ENCODE measurements at regions not wholly inside any gene's neighbourhood (a gene's known extent, or its start where the extent isn't known, plus 50 kb on each side); places are given as distances from the start of the nearest gene placed in this dataset.
"Not testable (repeated sequence)": the region's sequence is repeated elsewhere in the genome, so short reads cannot be mapped to it uniquely, and the experiment has no call there.

GRCh38 chr6:111925296-111925695 is 52.0 kb upstream of the FYN start:
- no peak for DNase-seq (ENCODE audit: low spot score)

GRCh38 chr6:111926731-111927302 is 53.6 kb upstream of the FYN start:
- DNase-seq (ENCODE audit: low spot score), result no peak

GRCh38 chr6:111927321-111927720 is 54.1 kb upstream of the FYN start:
- DNase-seq (ENCODE audit: low spot score), result no peak

- DNase-seq (ENCODE audit: low spot score), result no peak
Measured at GRCh38 chr6:111928139-111928538, 54.9 kb upstream of the FYN start.

GRCh38 chr6:111934611-111935010 is 61.4 kb upstream of the FYN start:
- DNase-seq (ENCODE audit: low spot score), result not testable (repeated sequence)

- no peak for DNase-seq (ENCODE audit: low spot score)
Measured at GRCh38 chr6:111936718-111937117, 63.5 kb upstream of the FYN start.

- no peak for DNase-seq (ENCODE audit: low spot score)
Measured at GRCh38 chr6:111938710-111939109, 65.5 kb upstream of the FYN start.

GRCh38 chr6:111939902-111940301 is 66.7 kb upstream of the FYN start:
- no peak for DNase-seq (ENCODE audit: low spot score)

GRCh38 chr6:111940801-111941200 is 67.5 kb upstream of the FYN start:
- no peak for DNase-seq (ENCODE audit: low spot score)

- DNase-seq (ENCODE audit: low spot score), result no peak
Measured at GRCh38 chr6:111941686-111942330, 68.6 kb upstream of the FYN start.

GRCh38 chr6:111942561-111942960 is 69.3 kb upstream of the FYN start:
- no peak for DNase-seq (ENCODE audit: low spot score)

GRCh38 chr6:111943266-111943665 is 70.0 kb upstream of the FYN start:
- DNase-seq (ENCODE audit: low spot score), result no peak

GRCh38 chr6:111943726-111944125 is 70.5 kb upstream of the FYN start:
- no peak for DNase-seq (ENCODE audit: low spot score)

GRCh38 chr6:111944541-111944940 is 71.3 kb upstream of the FYN start:
- no peak for DNase-seq (ENCODE audit: low spot score)

GRCh38 chr6:111949546-111949945 is 76.3 kb upstream of the FYN start:
- DNase-seq (ENCODE audit: low spot score), result no peak

GRCh38 chr6:111949984-111950383 is 76.7 kb upstream of the FYN start:
- not testable (repeated sequence) for DNase-seq (ENCODE audit: low spot score)

GRCh38 chr6:111950661-111951496 is 77.6 kb upstream of the FYN start:
- DNase-seq (ENCODE audit: low spot score), result no peak

- DNase-seq (ENCODE audit: low spot score), result no peak
Measured at GRCh38 chr6:111951497-111952085, 78.3 kb upstream of the FYN start.

- no peak for DNase-seq (ENCODE audit: low spot score)
Measured at GRCh38 chr6:111952274-111952673, 79.0 kb upstream of the FYN start.

- no peak for DNase-seq (ENCODE audit: low spot score)
Measured at GRCh38 chr6:111952821-111953540, 79.7 kb upstream of the FYN start.

GRCh38 chr6:111956098-111956497 is 82.8 kb upstream of the FYN start:
- DNase-seq (ENCODE audit: low spot score), result no peak

GRCh38 chr6:111957623-111958315 is 84.5 kb upstream of the FYN start:
- DNase-seq (ENCODE audit: low spot score), result no peak
